H1 (cell line): ENCODE measurements at regions not wholly inside any gene's neighbourhood (a gene's known extent, or its start where the extent isn't known, plus 50 kb on each side); places are given as distances from the start of the nearest gene placed in this dataset.

ENCODE experiments used
- CTCF ChIA-PET: fragments of 300-600 bp; sonication (Branson Sonifier 250); formaldehyde crosslinking; loops from one replicate; lab custom pipeline; 2021; ENCODE audit not compliant: partially characterized antibody; lab: Charles Lee
- POLR2A ChIA-PET: fragments of 300-600 bp; sonication (Branson Sonifier 250); formaldehyde crosslinking; loops from one replicate; lab custom pipeline; 2021; ENCODE audit warnings: inconsistent platforms; ENCODE audit not compliant: partially characterized antibody; lab: Charles Lee
- DNase-seq, 2 experiments: peaks; one replicate each; pipeline versions ENCODE4 v3.0.0 to v3.0.0-alpha.2; 2010 to 2022; ENCODE audit warnings: low spot score in 2 of 2, low read depth in 1 of 2, mixed read lengths in 1 of 2
- FAIRE-seq: peaks from 2 replicates; lab custom pipeline; 2011; peaks lifted over from hg19 to GRCh38; lab: Jason Lieb, UNC
- H2AFZ ChIP-seq: 2 replicates; pipeline ENCODE4 v1.8.1; 2012; ENCODE audit warnings: low read length, inconsistent platforms
- H2AK5ac ChIP-seq: 2 replicates; pipeline ENCODE4 v1.6.1; 2013; ENCODE audit warnings: low read depth, low read length
- H2BK120ac ChIP-seq: replicated peaks from 2 replicates; pipeline ENCODE3; 2013; ENCODE audit warnings: low read depth, low read length, inconsistent platforms
- H2BK12ac ChIP-seq: 2 replicates; pipeline ENCODE4 v1.6.1; 2013; ENCODE audit warnings: low read depth, low read length
- H2BK15ac ChIP-seq: 2 replicates; pipeline ENCODE4 v1.6.1; 2013; ENCODE audit warnings: low read length
- H2BK20ac ChIP-seq: 2 replicates; pipeline ENCODE4 v1.6.1; 2013; ENCODE audit warnings: low read length
- H2BK5ac ChIP-seq: 2 replicates; pipeline ENCODE4 v1.6.1; 2013; ENCODE audit warnings: low read depth, low read length
- H3K14ac ChIP-seq: 2 replicates; pipeline ENCODE4 v1.6.1; 2013; ENCODE audit warnings: inconsistent platforms; ENCODE audit not compliant: insufficient read length
- H3K18ac ChIP-seq: 2 replicates; pipeline ENCODE4 v1.6.1; 2013; ENCODE audit warnings: low read length; ENCODE audit errors: extremely low read depth
- H3K23ac ChIP-seq: 2 replicates; pipeline ENCODE4 v1.6.1; 2013; ENCODE audit warnings: inconsistent platforms; ENCODE audit not compliant: insufficient read length
- H3K23me2 ChIP-seq: 2 replicates; pipeline ENCODE4 v1.6.1; 2013; ENCODE audit warnings: low read depth, low read length
- H3K27ac ChIP-seq: 2 replicates; pipeline ENCODE4 v1.6.1; 2011; ENCODE audit warnings: low read depth, low read length, inconsistent platforms
- H3K27me3 ChIP-seq, 4 experiments: replicated peaks in 1 of 4; 1 replicate in 1 of 4; 2 replicates in 3 of 4; pipeline versions ENCODE4 v1.6.1 to v1.8.1; 2011 to 2013; ENCODE audit warnings: low read length in 3 of 4, mild to moderate bottlenecking in 3 of 4, inconsistent platforms in 2 of 4, mixed read lengths in 2 of 4, moderate library complexity in 1 of 4; ENCODE audit not compliant: control insufficient read depth in 3 of 4, insufficient read depth in 3 of 4; ENCODE audit errors: extremely low read depth in 1 of 4
- H3K36me3 ChIP-seq, 4 experiments: 2 replicates each; pipeline versions ENCODE4 v1.6.1 to v1.8.1; 2011 to 2013; ENCODE audit warnings: mild to moderate bottlenecking in 4 of 4, low read length in 3 of 4, moderate library complexity in 2 of 4, control low read depth in 1 of 4, inconsistent platforms in 1 of 4; ENCODE audit not compliant: insufficient read depth in 4 of 4, control insufficient read depth in 2 of 4
- H3K4ac ChIP-seq: replicated peaks from 2 replicates; pipeline ENCODE3; 2013; ENCODE audit warnings: low read length, low read depth, mixed read lengths, inconsistent platforms; ENCODE audit not compliant: insufficient read length
- H3K4me1 ChIP-seq, 4 experiments: replicated peaks in 1 of 4; 1 replicate in 1 of 4; 2 replicates in 3 of 4; pipeline versions ENCODE4 v1.6.1 to v1.8.1; 2011 to 2013; ENCODE audit warnings: low read length in 3 of 4, inconsistent platforms in 2 of 4, mixed read lengths in 1 of 4; ENCODE audit not compliant: insufficient read depth in 4 of 4, control insufficient read depth in 3 of 4
- H3K4me2 ChIP-seq, 2 experiments: 2 replicates each; pipeline versions ENCODE4 v1.6.1 to v1.8.1; 2011 to 2013; ENCODE audit warnings: low read depth in 2 of 2, low read length in 2 of 2, control low read depth in 1 of 2, inconsistent platforms in 1 of 2, mild to moderate bottlenecking in 1 of 2; ENCODE audit not compliant: insufficient read depth in 1 of 2
- H3K4me3 ChIP-seq, 4 experiments: fragments of 200-600, 300-600 bp in 1 of 4; sonication (generic), shearing (Covaris generic), sonication (Bioruptor Twin) in 1 of 4; 2 replicates each; pipeline versions ENCODE4 v1.5.1 to v1.8.1; 2011 to 2016; ENCODE audit warnings: low read length in 4 of 4, low read depth in 3 of 4, control low read depth in 2 of 4, inconsistent platforms in 2 of 4, mild to moderate bottlenecking in 2 of 4, mixed read lengths in 1 of 4, moderate library complexity in 1 of 4; ENCODE audit not compliant: insufficient read depth in 2 of 4; ENCODE audit errors: extremely low read depth in 1 of 4
- H3K56ac ChIP-seq: replicated peaks from 2 replicates; pipeline ENCODE3; 2013; ENCODE audit warnings: low read depth, mild to moderate bottlenecking, mixed read lengths, low read length, inconsistent platforms; ENCODE audit not compliant: insufficient read length
- H3K79me1 ChIP-seq: 2 replicates; pipeline ENCODE4 v1.6.1; 2013; ENCODE audit warnings: low read depth, low read length, control low read depth
- H3K79me2 ChIP-seq, 2 experiments: 2 replicates each; pipeline versions ENCODE4 v1.6.1 to v1.8.1; 2012 to 2013; ENCODE audit warnings: low read length in 2 of 2, mild to moderate bottlenecking in 2 of 2, inconsistent platforms in 1 of 2; ENCODE audit not compliant: insufficient read depth in 2 of 2, control insufficient read depth in 1 of 2
- H3K9ac ChIP-seq, 4 experiments: replicated peaks in 1 of 4; 1 replicate in 1 of 4; 2 replicates in 3 of 4; pipeline versions ENCODE4 v1.6.1 to v1.8.1; 2011 to 2013; ENCODE audit warnings: low read depth in 3 of 4, low read length in 3 of 4, control low read depth in 2 of 4, mild to moderate bottlenecking in 2 of 4, moderate library complexity in 2 of 4, inconsistent platforms in 1 of 4; ENCODE audit errors: extremely low read depth in 1 of 4
- H3K9me3 ChIP-seq, 2 experiments: 2 replicates each; pipeline versions ENCODE4 v1.6.1 to v1.8.1; 2012 to 2013; ENCODE audit warnings: mild to moderate bottlenecking in 2 of 2, moderate library complexity in 2 of 2, control low read depth in 1 of 2, inconsistent platforms in 1 of 2, low read depth in 1 of 2, low read length in 1 of 2, mixed read lengths in 1 of 2; ENCODE audit not compliant: insufficient read depth in 2 of 2
- H4K20me1 ChIP-seq, 2 experiments: replicated peaks in 1 of 2; 2 replicates each; pipeline versions ENCODE3 to v1.8.1; 2011 to 2013; ENCODE audit warnings: inconsistent platforms in 2 of 2, low read length in 2 of 2, mild to moderate bottlenecking in 1 of 2; ENCODE audit not compliant: insufficient read depth in 2 of 2, control insufficient read depth in 1 of 2
- H4K5ac ChIP-seq: 2 replicates; pipeline ENCODE4 v1.6.1; 2013; ENCODE audit warnings: low read length, low read depth, mixed read lengths, inconsistent platforms; ENCODE audit not compliant: insufficient read length
- H4K8ac ChIP-seq: 2 replicates; pipeline ENCODE4 v1.8.0; 2013; ENCODE audit warnings: mild to moderate bottlenecking, moderate library complexity, low read length, inconsistent platforms; ENCODE audit not compliant: insufficient read depth; ENCODE audit errors: extremely low read depth
- H4K91ac ChIP-seq: replicated peaks from 2 replicates; pipeline ENCODE3; 2013; ENCODE audit warnings: low read length, mixed read lengths, inconsistent platforms; ENCODE audit not compliant: insufficient read length
- BACH1 ChIP-seq: IDR thresholded peaks from 2 replicates; pipeline ENCODE4 v1.6.1; 2012; ENCODE audit warnings: low read length, improper control_type of control experiment
- CHD1 ChIP-seq: IDR thresholded peaks from 2 replicates; pipeline ENCODE4 v1.6.1; 2012; ENCODE audit warnings: low read depth, low read length, improper control_type of control experiment
- CREB1 ChIP-seq: IDR thresholded peaks from 2 replicates; pipeline ENCODE4 v1.6.1; 2012; ENCODE audit warnings: inconsistent platforms
- EZH2 ChIP-seq: fragments of 200-600 bp; sonication (generic); IDR thresholded peaks from 2 replicates; pipeline ENCODE4 v1.7.1; 2012; ENCODE audit warnings: low read depth, mild to moderate bottlenecking, moderate library complexity, low read length, inconsistent platforms; ENCODE audit not compliant: severe bottlenecking
- GABPA ChIP-seq: IDR thresholded peaks from 2 replicates; pipeline ENCODE4 v1.6.1; 2011; ENCODE audit warnings: mild to moderate bottlenecking, low read length, moderate library complexity, borderline replicate concordance; ENCODE audit not compliant: insufficient read depth
- NANOG ChIP-seq: IDR thresholded peaks from 2 replicates; pipeline ENCODE4 v1.6.1; 2011; ENCODE audit warnings: low read length, low read depth, mild to moderate bottlenecking, inconsistent platforms; ENCODE audit not compliant: insufficient read depth, poor library complexity, severe bottlenecking
- NRF1 ChIP-seq: IDR thresholded peaks from 2 replicates; pipeline ENCODE4 v1.6.1; 2011; ENCODE audit warnings: mild to moderate bottlenecking, low read depth, low read length, improper control_type of control experiment
- PHF8 ChIP-seq: fragments of 200-600 bp; sonication (generic); conservative IDR thresholded peaks from 2 replicates; pipeline ENCODE4 v1.7.1; 2012; ENCODE audit warnings: low read depth, mild to moderate bottlenecking, inconsistent platforms, low read length, moderate library complexity
- RAD21 ChIP-seq, 2 experiments: IDR thresholded peaks in 1 of 2; conservative IDR thresholded peaks in 1 of 2; 2 replicates each; pipeline ENCODE4 v1.6.1; 2011; ENCODE audit warnings: low read depth in 2 of 2, low read length in 2 of 2, improper control_type of control experiment in 1 of 2, inconsistent platforms in 1 of 2, mild to moderate bottlenecking in 1 of 2, moderate library complexity in 1 of 2
- RBBP5 ChIP-seq: IDR thresholded peaks from 2 replicates; pipeline ENCODE4 v1.7.1; 2012; ENCODE audit warnings: low read depth, mild to moderate bottlenecking, inconsistent platforms, low read length, moderate library complexity, borderline replicate concordance
- SP2 ChIP-seq: IDR thresholded peaks from 2 replicates; pipeline ENCODE4 v1.6.1; 2012; ENCODE audit warnings: mild to moderate bottlenecking, low read length, inconsistent platforms
- SUZ12 ChIP-seq: fragments of 200-600 bp; sonication (generic); IDR thresholded peaks from 2 replicates; pipeline ENCODE4 v1.6.1; 2012; ENCODE audit warnings: mild to moderate bottlenecking, inconsistent platforms, low read length, moderate library complexity, mixed read lengths
- TAF1 ChIP-seq: IDR thresholded peaks from 2 replicates; pipeline ENCODE4 v1.6.1; 2011; ENCODE audit warnings: mild to moderate bottlenecking, low read depth, low read length
- TBP ChIP-seq: IDR thresholded peaks from 2 replicates; pipeline ENCODE4 v1.6.1; 2011; ENCODE audit warnings: low read depth, low read length, improper control_type of control experiment
- TCF12 ChIP-seq: IDR thresholded peaks from 2 replicates; pipeline ENCODE4 v1.6.1; 2011; ENCODE audit warnings: low read depth, mild to moderate bottlenecking, low read length
- YY1 ChIP-seq: IDR thresholded peaks from 2 replicates; pipeline ENCODE4 v1.6.1; 2011; ENCODE audit warnings: low read depth, mild to moderate bottlenecking, low read length
- WGBS, 2 experiments: shearing (Covaris generic) in 1 of 2; methylation state at CpG; one replicate each; pipeline versions ENCODE4 v1.1.6 to v1.1.7; 2013 to 2015; ENCODE audit warnings: low lambda C conversion rate in 2 of 2, mixed read lengths in 2 of 2, inconsistent platforms in 1 of 2, low coverage in 1 of 2, missing lambda C conversion rate in 1 of 2; ENCODE audit not compliant: insufficient replicate concordance in 2 of 2, insufficient coverage in 1 of 2, insufficient read length in 1 of 2; ENCODE audit errors: extremely low coverage in 1 of 2, missing lambda C conversion rate in 1 of 2; 5-methylcytosine and 5-hydroxymethylcytosine counted together

- TF ChIP-seq PHF8, result no peak
- no peak for TF ChIP-seq BACH1
- no peak for TF ChIP-seq RBBP5
- TF ChIP-seq CHD1, result no peak
- no peak for TF ChIP-seq EZH2
- no peak for TF ChIP-seq TBP
- TF ChIP-seq RAD21 (IDR thresholded peaks at IDR 0.05 in 1 of 2, conservative IDR thresholded peaks at IDR 0.05 in 1 of 2; ENCODE audit: low read depth in 2 of 2, low read length in 2 of 2), result no peak
- no peak for TF ChIP-seq NRF1
- TF ChIP-seq SP2, result no peak
- TF ChIP-seq TCF12, result no peak
- no peak for TF ChIP-seq GABPA
- no peak for TF ChIP-seq YY1
- TF ChIP-seq NANOG, result no peak
- no peak for TF ChIP-seq TAF1
- TF ChIP-seq SUZ12, result no peak
- TF ChIP-seq CREB1, result no peak
- no peaks in the 10 kb centered on the region for H3K23me2 ChIP-seq
- no peak for DNase-seq
- H3K9ac ChIP-seq, result no peak overlapping the region
- H3K4me3 ChIP-seq, result no peak overlapping the region
- no peak overlapping the region for H2AFZ ChIP-seq
- H3K27ac ChIP-seq, result no peak overlapping the region
- H4K91ac ChIP-seq, result no peak overlapping the region
- no peaks in the 10 kb centered on the region for H3K4me1 ChIP-seq
- no peak overlapping the region for H3K56ac ChIP-seq
- FAIRE-seq, result no peak
- no peak overlapping the region for H3K4me2 ChIP-seq
- H2AK5ac ChIP-seq, result no peak overlapping the region
- H3K14ac ChIP-seq, result no peak overlapping the region
- no peak overlapping the region for H4K8ac ChIP-seq
- H3K27me3 ChIP-seq, result no peaks in the 10 kb centered on the region
- no peak overlapping the region for H2BK20ac ChIP-seq
- no peak overlapping the region for H2BK120ac ChIP-seq
- no peak overlapping the region for H2BK12ac ChIP-seq
- POLR2A ChIA-PET, result no interaction called here
- no peaks in the 10 kb centered on the region for H3K79me2 ChIP-seq
- H3K9me3 ChIP-seq, result peaks cover 2% of the 10 kb centered on the region in 2 experiments
- WGBS, 2 experiments, result 90% methylated on average over 3 of the region's 3 CpGs; no CpG with 5 or more reads in 1 of the 2 experiments
- no peak overlapping the region for H3K4ac ChIP-seq
- no peaks in the 10 kb centered on the region for H4K20me1 ChIP-seq
- no peak overlapping the region for H4K5ac ChIP-seq
- no peaks in the 10 kb centered on the region for H3K79me1 ChIP-seq
- no peak overlapping the region for H2BK5ac ChIP-seq
- CTCF ChIA-PET, result no interaction called here
- no peak overlapping the region for H2BK15ac ChIP-seq
- no peaks in the 10 kb centered on the region for H3K36me3 ChIP-seq
- no peak overlapping the region for H3K18ac ChIP-seq
- H3K23ac ChIP-seq, result no peak overlapping the region
Measured at GRCh38 chr5:104551628-104552027, 989.0 kb upstream of the NUDT12 start.
